ENCODE measurements at regions not wholly inside any gene's neighbourhood (a gene's known extent, or its start where the extent isn't known, plus 50 kb on each side); places are given as distances from the start of the nearest gene placed in this dataset.

DNA sequence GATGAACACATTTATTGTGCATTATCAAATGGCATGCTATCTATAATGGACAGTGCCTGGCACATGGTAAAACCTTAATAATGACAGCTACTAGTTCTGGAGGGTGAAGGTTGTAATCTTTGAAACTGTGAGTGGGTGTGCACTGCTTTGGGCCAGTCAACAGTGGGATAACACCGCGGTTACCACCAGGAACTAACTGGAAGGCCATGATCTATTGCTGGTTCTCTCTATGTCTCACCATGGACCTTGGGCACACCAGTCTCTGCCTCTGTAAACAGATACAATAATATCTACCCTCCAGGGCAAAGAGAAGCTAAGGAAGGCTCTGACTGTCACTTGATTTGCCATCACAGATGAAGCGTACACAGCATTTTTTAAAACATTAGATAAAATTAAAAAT, 198.6 kb upstream of the ESRRG start (continued):
- no peak for TF ChIP-seq SIX5 (IDR thresholded peaks at IDR 0.05; ENCODE audit: low read depth, low read length, severe bottlenecking)
- TF ChIP-seq FOXK2 (IDR thresholded peaks at IDR 0.05): no peak
- TF ChIP-seq ZNF384 (IDR thresholded peaks at IDR 0.05; ENCODE audit: borderline replicate concordance, low read depth, low read length): no peak

DNA sequence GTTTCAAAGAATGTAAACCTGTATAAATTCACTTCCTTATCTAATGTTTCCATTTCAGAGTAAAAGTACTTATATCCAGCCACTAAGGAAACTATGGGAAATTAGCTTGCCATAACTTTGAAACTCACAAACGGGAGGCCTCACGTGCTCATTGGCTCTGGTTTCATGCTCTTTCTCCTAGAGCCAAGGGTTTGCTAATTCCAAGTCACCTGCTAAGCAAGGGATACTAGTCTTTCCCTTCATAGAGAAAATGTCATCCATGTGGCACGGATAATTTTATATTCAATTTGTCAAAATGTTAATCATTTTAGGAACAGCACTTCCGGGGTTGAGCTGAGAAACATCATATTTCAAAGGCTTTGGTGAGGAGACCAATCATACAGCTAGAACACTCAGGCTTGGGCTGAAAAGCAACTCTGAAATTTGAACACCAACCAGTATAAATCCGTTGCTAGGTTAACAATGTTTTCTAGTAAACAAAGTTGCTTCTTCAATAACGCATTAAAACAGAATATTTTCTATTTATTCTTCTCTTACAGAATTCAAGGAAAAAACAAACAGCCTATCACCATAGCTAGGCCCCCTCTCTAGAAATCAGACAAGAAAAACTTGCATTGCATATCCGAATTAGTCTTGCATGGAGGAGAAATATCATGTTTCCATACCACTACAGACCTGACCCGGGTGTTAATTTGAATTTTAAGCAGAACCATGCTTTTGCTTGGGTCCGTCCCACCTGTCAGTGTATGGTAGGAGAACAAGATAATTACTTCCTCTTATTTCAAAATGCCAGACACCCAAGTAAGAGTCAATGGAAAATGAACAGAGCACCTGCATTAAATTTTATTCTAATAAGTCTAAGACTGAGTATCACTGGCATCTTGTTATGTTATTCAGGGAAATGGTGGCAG, 196.1 kb upstream of the ESRRG start:
- Histone ChIP-seq H3K4me1 (ENCODE audit: control insufficient read depth, insufficient read depth, low read length) (no peaks in the 10 kb centered on the region), H3K4me2 (ENCODE audit: control insufficient read depth, insufficient read depth) (no peak overlapping the region), H4K20me1 (ENCODE audit: control insufficient read depth, insufficient read depth) (no peaks in the 10 kb centered on the region), H3K27ac (ENCODE audit: control insufficient read depth, insufficient read depth) (no peak overlapping the region), H3K9me3 (replicated peaks; ENCODE audit: control insufficient read depth, insufficient read depth, low read length) (no peaks in the 10 kb centered on the region), H3K36me3 (ENCODE audit: control insufficient read depth in 2 of 2, insufficient read depth in 2 of 2, low read length in 1 of 2) (no peaks in the 10 kb centered on the region), H3K4me3 (no peak overlapping the region), H3K79me2 (ENCODE audit: control insufficient read depth, insufficient read depth, low read length) (no peaks in the 10 kb centered on the region), H3K9ac (ENCODE audit: control insufficient read depth, insufficient read depth, low read length) (no peak overlapping the region), H2AFZ (ENCODE audit: control insufficient read depth, low read depth, low read length) (no peak overlapping the region), H3K27me3 (replicated peaks in 1 of 2; ENCODE audit: control insufficient read depth in 2 of 2, insufficient read depth in 2 of 2, low read length in 1 of 2) (no peaks in the 10 kb centered on the region)
- ATAC-seq: no peak
- FAIRE-seq: no peak
- intact Hi-C loops (cut with micrococcal nuclease; ENCODE audit: unreplicated experiment) (no loop called here), in situ Hi-C loops (cut with MboI) (no loop called here)
- ChIA-PET CTCF (no interaction called here), SMC1A (ENCODE audit: uncharacterized antibody, unreplicated experiment) (interaction anchor here (1.0 kb wide), 1 partner anchor 8 kb away, joined by 6 read pairs; no protein-coding TSS in a partner anchor), RAD21 (ENCODE audit: unreplicated experiment) (no interaction called here), POLR2A (no interaction called here)
- no TSS peak for BruUV-seq (replicated peaks)
- 17% methylated on average over 9 of the region's 9 CpGs for WGBS (ENCODE audit: insufficient coverage, insufficient replicate concordance, low lambda C conversion rate, missing lambda C conversion rate)
- TF ChIP-seq ZNF622 (IDR thresholded peaks at IDR 0.05) (no peak), MYC (IDR thresholded peaks at IDR 0.05; ENCODE audit: insufficient read depth, insufficient read length, insufficient replicate concordance, low read length, severe bottlenecking) (no peak), TCF3 (IDR thresholded peaks at IDR 0.05; ENCODE audit: borderline replicate concordance, insufficient read depth, low read depth, low read length) (no peak), BMI1 (IDR thresholded peaks at IDR 0.05; ENCODE audit: borderline replicate concordance) (no peak), RFX5 (IDR thresholded peaks at IDR 0.05; ENCODE audit: low read depth, low read length) (no peak), GATAD2B (conservative IDR thresholded peaks at IDR 0.05; ENCODE audit: low read depth) (no peak), SIN3A (IDR thresholded peaks at IDR 0.05; ENCODE audit: low read depth, low read length) (no peak), IRF4 (IDR thresholded peaks at IDR 0.05; ENCODE audit: low read depth, low read length) (no peak), RELA (IDR thresholded peaks at IDR 0.05; ENCODE audit: borderline replicate concordance, partially characterized antibody) (no peak), BCL11A (IDR thresholded peaks at IDR 0.05; ENCODE audit: low read depth, low read length) (no peak)
- TF ChIP-seq, protein P1, sequence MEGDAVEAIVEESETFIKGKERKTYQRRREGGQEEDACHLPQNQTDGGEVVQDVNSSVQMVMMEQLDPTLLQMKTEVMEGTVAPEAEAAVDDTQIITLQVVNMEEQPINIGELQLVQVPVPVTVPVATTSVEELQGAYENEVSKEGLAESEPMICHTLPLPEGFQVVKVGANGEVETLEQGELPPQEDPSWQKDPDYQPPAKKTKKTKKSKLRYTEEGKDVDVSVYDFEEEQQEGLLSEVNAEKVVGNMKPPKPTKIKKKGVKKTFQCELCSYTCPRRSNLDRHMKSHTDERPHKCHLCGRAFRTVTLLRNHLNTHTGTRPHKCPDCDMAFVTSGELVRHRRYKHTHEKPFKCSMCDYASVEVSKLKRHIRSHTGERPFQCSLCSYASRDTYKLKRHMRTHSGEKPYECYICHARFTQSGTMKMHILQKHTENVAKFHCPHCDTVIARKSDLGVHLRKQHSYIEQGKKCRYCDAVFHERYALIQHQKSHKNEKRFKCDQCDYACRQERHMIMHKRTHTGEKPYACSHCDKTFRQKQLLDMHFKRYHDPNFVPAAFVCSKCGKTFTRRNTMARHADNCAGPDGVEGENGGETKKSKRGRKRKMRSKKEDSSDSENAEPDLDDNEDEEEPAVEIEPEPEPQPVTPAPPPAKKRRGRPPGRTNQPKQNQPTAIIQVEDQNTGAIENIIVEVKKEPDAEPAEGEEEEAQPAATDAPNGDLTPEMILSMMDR (IDR thresholded peaks at IDR 0.05 in 2 of 3, conservative IDR thresholded peaks at IDR 0.05 in 1 of 3; ENCODE audit: control insufficient read depth in 2 of 3, extremely low read depth in 1 of 3, insufficient read depth in 1 of 3, low read depth in 3 of 3, low read length in 3 of 3): no peak
- TF ChIP-seq, protein P2, sequence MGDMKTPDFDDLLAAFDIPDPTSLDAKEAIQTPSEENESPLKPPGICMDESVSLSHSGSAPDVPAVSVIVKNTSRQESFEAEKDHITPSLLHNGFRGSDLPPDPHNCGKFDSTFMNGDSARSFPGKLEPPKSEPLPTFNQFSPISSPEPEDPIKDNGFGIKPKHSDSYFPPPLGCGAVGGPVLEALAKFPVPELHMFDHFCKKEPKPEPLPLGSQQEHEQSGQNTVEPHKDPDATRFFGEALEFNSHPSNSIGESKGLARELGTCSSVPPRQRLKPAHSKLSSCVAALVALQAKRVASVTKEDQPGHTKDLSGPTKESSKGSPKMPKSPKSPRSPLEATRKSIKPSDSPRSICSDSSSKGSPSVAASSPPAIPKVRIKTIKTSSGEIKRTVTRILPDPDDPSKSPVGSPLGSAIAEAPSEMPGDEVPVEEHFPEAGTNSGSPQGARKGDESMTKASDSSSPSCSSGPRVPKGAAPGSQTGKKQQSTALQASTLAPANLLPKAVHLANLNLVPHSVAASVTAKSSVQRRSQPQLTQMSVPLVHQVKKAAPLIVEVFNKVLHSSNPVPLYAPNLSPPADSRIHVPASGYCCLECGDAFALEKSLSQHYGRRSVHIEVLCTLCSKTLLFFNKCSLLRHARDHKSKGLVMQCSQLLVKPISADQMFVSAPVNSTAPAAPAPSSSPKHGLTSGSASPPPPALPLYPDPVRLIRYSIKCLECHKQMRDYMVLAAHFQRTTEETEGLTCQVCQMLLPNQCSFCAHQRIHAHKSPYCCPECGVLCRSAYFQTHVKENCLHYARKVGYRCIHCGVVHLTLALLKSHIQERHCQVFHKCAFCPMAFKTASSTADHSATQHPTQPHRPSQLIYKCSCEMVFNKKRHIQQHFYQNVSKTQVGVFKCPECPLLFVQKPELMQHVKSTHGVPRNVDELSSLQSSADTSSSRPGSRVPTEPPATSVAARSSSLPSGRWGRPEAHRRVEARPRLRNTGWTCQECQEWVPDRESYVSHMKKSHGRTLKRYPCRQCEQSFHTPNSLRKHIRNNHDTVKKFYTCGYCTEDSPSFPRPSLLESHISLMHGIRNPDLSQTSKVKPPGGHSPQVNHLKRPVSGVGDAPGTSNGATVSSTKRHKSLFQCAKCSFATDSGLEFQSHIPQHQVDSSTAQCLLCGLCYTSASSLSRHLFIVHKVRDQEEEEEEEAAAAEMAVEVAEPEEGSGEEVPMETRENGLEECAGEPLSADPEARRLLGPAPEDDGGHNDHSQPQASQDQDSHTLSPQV (IDR thresholded peaks at IDR 0.05): no peak
- no peak for DNase-seq (ENCODE audit: low read depth, low spot score)

Measured in GM12878 (cell line).